HG03442 (cell line): ENCODE measurements at regions not wholly inside any gene's neighbourhood (a gene's known extent, or its start where the extent isn't known, plus 50 kb on each side); places are given as distances from the start of the nearest gene placed in this dataset.
"Not testable (repeated sequence)": the region's sequence is repeated elsewhere in the genome, so short reads cannot be mapped to it uniquely, and the experiment has no call there.

ENCODE experiments used
- ATAC-seq: cut with Tn5 transposase; IDR thresholded peaks from one replicate; pipeline ENCODE4 v1.9.1; 2021; ENCODE audit warnings: mild to moderate bottlenecking, moderate library complexity; ENCODE audit not compliant: unreplicated experiment

DNA sequence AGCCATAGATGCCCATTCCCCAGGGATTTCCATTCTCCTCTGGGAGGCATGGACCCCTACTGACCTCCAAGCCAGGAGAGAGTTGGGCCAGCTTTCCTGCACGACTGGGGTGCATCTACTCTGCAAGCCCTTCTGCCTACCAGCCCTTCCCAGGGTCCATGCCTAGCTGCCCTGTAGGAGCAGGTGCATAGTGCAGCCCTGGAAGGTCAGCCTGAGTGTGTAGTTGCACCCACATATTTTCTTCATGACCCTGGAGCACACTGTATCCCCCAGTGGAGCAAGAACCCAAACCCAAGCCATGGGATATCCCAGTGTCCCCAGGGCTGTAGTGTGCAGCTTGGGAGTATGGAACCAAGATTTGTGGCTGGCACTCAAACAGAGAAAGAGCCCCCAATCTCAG, 155.6 kb upstream of the GOLGA6L22 start:
- not testable (repeated sequence) for ATAC-seq
